CD4-positive, alpha-beta memory T cell (primary cell): ENCODE measurements at regions not wholly inside any gene's neighbourhood (a gene's known extent, or its start where the extent isn't known, plus 50 kb on each side); places are given as distances from the start of the nearest gene placed in this dataset.
A peak's percentile ranks its signal among the peaks of the same experiment; 100 is the strongest.
"Not testable (repeated sequence)": the region's sequence is repeated elsewhere in the genome, so short reads cannot be mapped to it uniquely, and the experiment has no call there.

Experiments used
- CTCF ChIA-PET: fragments of 350-600 bp; sonication (Branson Sonifier 250); formaldehyde crosslinking; loops from one replicate; lab custom pipeline; 2021; ENCODE audit warnings: inconsistent platforms; ENCODE audit not compliant: partially characterized antibody; lab: Charles Lee
- POLR2A ChIA-PET: fragments of 350-600 bp; sonication (Branson Sonifier 250); formaldehyde crosslinking; loops from one replicate; lab custom pipeline; 2021; ENCODE audit not compliant: partially characterized antibody; lab: Charles Lee
- DNase-seq, 5 donors: peaks; one replicate each; pipeline versions ENCODE4 v3.0.0 to v3.0.0-alpha.2; 2020 to 2022; ENCODE audit warnings: mixed read lengths in 1 of 5
- H3K27ac ChIP-seq: one replicate; pipeline ENCODE4 v1.7.0; 2013; ENCODE audit warnings: low read depth, low read length
- H3K27me3 ChIP-seq: 2 replicates; pipeline ENCODE4 v1.7.0; 2013; ENCODE audit warnings: mild to moderate bottlenecking, low read length, moderate library complexity; ENCODE audit not compliant: insufficient read depth
- H3K36me3 ChIP-seq: 2 replicates; pipeline ENCODE4 v1.7.0; 2013; ENCODE audit warnings: mild to moderate bottlenecking, low read length, moderate library complexity; ENCODE audit not compliant: insufficient read depth
- H3K4me1 ChIP-seq: 2 replicates; pipeline ENCODE4 v1.7.0; 2013; ENCODE audit warnings: mild to moderate bottlenecking, low read length, moderate library complexity; ENCODE audit not compliant: insufficient read depth
- H3K4me3 ChIP-seq, 2 donors: one replicate each; pipeline ENCODE4 v1.7.0; 2013; ENCODE audit warnings: low read length in 2 of 2, mild to moderate bottlenecking in 1 of 2
- H3K9me3 ChIP-seq, 2 donors: one replicate each; pipeline ENCODE4 v1.7.0; 2013; ENCODE audit warnings: low read length in 2 of 2, control low read depth in 1 of 2; ENCODE audit not compliant: control insufficient read depth in 1 of 2
- H3K27ac Mint-ChIP-seq, 7 donors: one replicate each; pipeline ENCODE4 v1.8.0; 2020 to 2021; ENCODE audit warnings: mixed read lengths in 7 of 7, mild to moderate bottlenecking in 6 of 7, inconsistent platforms in 3 of 7, moderate library complexity in 3 of 7
- H3K27me3 Mint-ChIP-seq, 2 donors: one replicate each; pipeline ENCODE4 v1.8.0; 2020 to 2021; ENCODE audit warnings: mixed read lengths in 2 of 2
- H3K36me3 Mint-ChIP-seq, 2 donors: one replicate each; pipeline ENCODE4 v1.8.0; 2020 to 2021; ENCODE audit warnings: mixed read lengths in 2 of 2, inconsistent platforms in 1 of 2, mild to moderate bottlenecking in 1 of 2
- H3K4me1 Mint-ChIP-seq, 4 donors: one replicate each; pipeline ENCODE4 v1.8.0; 2020 to 2021; ENCODE audit warnings: mixed read lengths in 4 of 4, mild to moderate bottlenecking in 1 of 4
- H3K4me3 Mint-ChIP-seq, 8 donors: one replicate each; pipeline ENCODE4 v1.8.0; 2020 to 2021; ENCODE audit warnings: mixed read lengths in 8 of 8, mild to moderate bottlenecking in 7 of 8, moderate library complexity in 6 of 8, inconsistent platforms in 3 of 8
- H3K9me3 Mint-ChIP-seq, 8 donors: one replicate each; pipeline ENCODE4 v1.8.0; 2020 to 2021; ENCODE audit warnings: mixed read lengths in 8 of 8, mild to moderate bottlenecking in 5 of 8, inconsistent platforms in 3 of 8, moderate library complexity in 1 of 8
- intact Hi-C: fragments of 100-400 bp; cut with micrococcal nuclease; formaldehyde crosslinking; loops from one replicate; pipeline ENCODE4 v1.15.1; 2023

DNA sequence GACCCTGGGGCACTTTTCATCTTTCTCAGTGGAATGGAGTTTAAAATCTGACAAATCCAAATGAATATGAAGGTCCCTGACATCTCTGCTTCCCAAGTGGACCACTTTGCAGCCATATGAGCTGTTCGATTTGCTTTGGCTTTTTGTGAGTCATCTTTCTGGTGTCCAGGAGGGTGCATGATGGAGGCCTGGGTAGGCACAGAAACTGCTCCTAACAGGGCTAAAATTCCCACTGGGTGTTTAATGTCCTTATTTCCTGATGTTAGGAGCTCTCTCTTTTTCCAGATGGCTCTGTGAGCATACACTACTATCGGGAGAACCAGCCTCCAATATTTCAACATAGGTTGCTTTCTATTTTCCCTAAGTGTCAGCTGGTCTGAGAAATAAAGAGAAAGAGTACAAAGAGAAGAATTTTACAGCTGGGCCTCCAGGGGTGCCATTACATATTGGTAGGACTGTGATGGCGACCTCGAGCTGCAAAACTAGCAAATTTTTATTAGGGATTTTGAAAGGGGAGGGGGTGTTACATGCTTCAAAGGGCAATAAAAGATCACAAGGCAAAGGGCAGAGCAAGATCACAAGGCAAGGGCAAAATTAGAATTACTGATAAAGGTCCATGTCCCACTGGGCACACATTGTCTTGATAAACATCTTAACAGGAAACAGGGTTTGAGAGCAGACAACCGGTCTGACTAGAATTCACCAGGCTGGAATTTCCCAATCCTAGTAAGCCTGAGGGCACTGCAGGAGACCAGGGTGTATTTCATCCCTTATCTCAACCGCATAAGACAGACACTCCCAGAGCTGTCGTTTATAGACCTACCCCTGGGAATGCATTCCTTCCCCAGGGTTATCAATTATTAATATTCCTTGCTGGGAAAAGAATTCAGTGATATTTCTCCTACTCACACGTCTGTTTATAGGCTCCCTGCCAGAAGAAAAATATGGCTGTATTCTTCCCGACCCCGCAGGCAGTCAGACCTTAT lies 236.7 kb upstream of the SGCD start:
- H3K36me3 ChIP-seq, H3K4me3 Mint-ChIP-seq, H3K27me3 ChIP-seq, H3K4me3 ChIP-seq, H3K9me3 ChIP-seq, H3K27me3 Mint-ChIP-seq, H3K27ac ChIP-seq, CTCF ChIA-PET, H3K4me1 ChIP-seq, H3K4me1 Mint-ChIP-seq, intact Hi-C loops, H3K36me3 Mint-ChIP-seq, DNase-seq, POLR2A ChIA-PET: not testable (repeated sequence)
- H3K9me3 Mint-ChIP-seq: peaks cover 0 to 38% (median 20%) of the 10 kb centered on the region in 8 donors
- peak overlapping the region in 1 of 7 donors; percentile 30 for H3K27ac Mint-ChIP-seq

DNA sequence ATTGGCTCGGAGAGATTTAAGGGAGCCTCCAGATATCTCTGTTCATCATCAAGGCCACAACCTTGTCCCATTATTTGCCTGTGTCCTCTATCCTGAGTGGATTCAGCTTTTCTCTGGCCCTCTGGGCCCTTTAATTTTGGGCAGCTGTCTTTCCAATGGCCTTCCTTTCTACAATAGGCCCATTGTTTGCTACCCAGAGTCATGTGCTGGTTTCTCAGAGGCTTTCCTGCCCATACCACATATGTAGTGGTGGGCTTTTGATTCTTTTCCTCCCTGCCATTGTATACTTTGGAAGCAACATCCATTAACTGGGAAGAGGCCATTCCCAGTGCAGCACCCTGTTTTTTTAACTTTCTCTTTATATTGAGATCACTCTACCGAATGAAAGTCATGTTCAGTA lies 233.9 kb upstream of the SGCD start:
- H3K4me1 ChIP-seq: no peaks in the 10 kb centered on the region
- H3K4me3 Mint-ChIP-seq: no peak overlapping the region
- H3K4me1 Mint-ChIP-seq: no peaks in the 10 kb centered on the region
- no peaks in the 10 kb centered on the region for H3K9me3 ChIP-seq
- H3K27ac ChIP-seq: no peak overlapping the region
- H3K27me3 Mint-ChIP-seq: peaks cover 1 to 2% of the 10 kb centered on the region in 2 donors
- CTCF ChIA-PET: no interaction called here
- intact Hi-C loops: no loop called here
- no peaks in the 10 kb centered on the region for H3K27me3 ChIP-seq
- H3K36me3 Mint-ChIP-seq: no peaks in the 10 kb centered on the region
- DNase-seq: no peak
- no peaks in the 10 kb centered on the region for H3K36me3 ChIP-seq
- peaks cover 0 to 36% (median 16%) of the 10 kb centered on the region in 8 donors for H3K9me3 Mint-ChIP-seq
- H3K27ac Mint-ChIP-seq: no peak overlapping the region
- POLR2A ChIA-PET: no interaction called here
- H3K4me3 ChIP-seq: no peak overlapping the region

DNA sequence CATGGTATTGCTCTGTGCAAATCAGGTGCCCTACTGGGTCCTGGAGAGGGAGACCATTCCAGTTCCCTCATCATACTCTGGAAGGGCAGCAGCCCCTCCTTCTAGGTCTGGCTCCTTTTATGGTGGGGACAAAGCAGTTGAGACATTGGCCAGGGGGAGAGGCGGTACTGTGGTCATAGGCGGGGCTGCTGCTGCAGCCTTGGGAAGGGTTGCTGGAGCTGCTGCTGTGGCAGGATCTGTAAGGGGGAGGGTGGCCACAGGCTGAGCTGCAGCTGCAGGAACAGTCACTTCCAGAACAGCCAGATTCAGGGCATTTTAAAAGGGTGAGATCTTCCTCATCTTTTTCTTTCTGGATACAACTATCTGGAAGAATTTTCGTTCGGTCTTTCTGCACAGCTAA lies 233.0 kb upstream of the SGCD start:
- POLR2A ChIA-PET: no interaction called here
- peaks cover 1 to 2% of the 10 kb centered on the region in 2 donors for H3K27me3 Mint-ChIP-seq
- CTCF ChIA-PET: no interaction called here
- DNase-seq: no peak
- H3K4me1 Mint-ChIP-seq: no peaks in the 10 kb centered on the region
- H3K27ac ChIP-seq: no peak overlapping the region
- H3K27ac Mint-ChIP-seq: no peak overlapping the region
- H3K9me3 Mint-ChIP-seq: peaks cover 0 to 30% (median 16%) of the 10 kb centered on the region in 8 donors
- no peaks in the 10 kb centered on the region for H3K27me3 ChIP-seq
- H3K36me3 ChIP-seq: no peaks in the 10 kb centered on the region
- H3K4me3 Mint-ChIP-seq: no peak overlapping the region
- no peaks in the 10 kb centered on the region for H3K9me3 ChIP-seq
- H3K4me3 ChIP-seq: no peak overlapping the region
- intact Hi-C loops: no loop called here
- H3K36me3 Mint-ChIP-seq: no peaks in the 10 kb centered on the region
- H3K4me1 ChIP-seq: no peaks in the 10 kb centered on the region

DNA sequence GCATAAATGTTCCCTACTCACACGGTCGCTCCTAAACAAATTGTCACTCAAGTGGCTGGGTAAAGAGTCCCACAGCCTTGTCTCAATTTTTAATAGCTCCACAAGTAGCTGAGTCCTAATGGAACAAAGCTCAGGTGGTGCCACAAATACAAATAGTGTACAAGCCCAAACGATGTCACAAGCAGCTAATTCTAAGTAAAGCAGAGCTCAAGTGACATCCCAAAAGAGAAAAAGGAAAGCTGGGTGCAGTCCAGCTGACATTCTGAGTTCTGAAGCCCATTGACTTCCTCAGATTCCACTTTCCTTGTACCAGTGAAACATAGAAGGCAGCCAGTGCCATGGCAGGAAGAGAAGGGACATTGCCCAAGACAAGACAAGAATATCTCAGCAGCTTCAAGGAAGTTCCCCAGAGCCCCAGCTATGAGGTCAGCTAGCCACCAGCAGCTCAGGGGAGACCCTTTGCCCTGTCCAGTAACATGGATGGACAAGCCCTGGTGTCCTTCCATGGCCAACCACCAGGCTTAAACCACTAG lies 231.2 kb upstream of the SGCD start:
- no peaks in the 10 kb centered on the region for H3K27me3 ChIP-seq
- Mint-ChIP-seq H3K27ac (no peak overlapping the region), H3K4me3 (no peak overlapping the region), H3K27me3 (peaks cover 2 to 3% of the 10 kb centered on the region in 2 donors), H3K36me3 (no peaks in the 10 kb centered on the region), H3K9me3 (peaks cover 0 to 12% (median 3%) of the 10 kb centered on the region in 8 donors), H3K4me1 (no peaks in the 10 kb centered on the region)
- POLR2A ChIA-PET: no interaction called here
- no peaks in the 10 kb centered on the region for H3K4me1 ChIP-seq
- no peaks in the 10 kb centered on the region for H3K9me3 ChIP-seq
- no peak overlapping the region for H3K27ac ChIP-seq
- intact Hi-C loops: no loop called here
- no peaks in the 10 kb centered on the region for H3K36me3 ChIP-seq
- DNase-seq: no peak
- no peak overlapping the region for H3K4me3 ChIP-seq
- CTCF ChIA-PET: no interaction called here

DNA sequence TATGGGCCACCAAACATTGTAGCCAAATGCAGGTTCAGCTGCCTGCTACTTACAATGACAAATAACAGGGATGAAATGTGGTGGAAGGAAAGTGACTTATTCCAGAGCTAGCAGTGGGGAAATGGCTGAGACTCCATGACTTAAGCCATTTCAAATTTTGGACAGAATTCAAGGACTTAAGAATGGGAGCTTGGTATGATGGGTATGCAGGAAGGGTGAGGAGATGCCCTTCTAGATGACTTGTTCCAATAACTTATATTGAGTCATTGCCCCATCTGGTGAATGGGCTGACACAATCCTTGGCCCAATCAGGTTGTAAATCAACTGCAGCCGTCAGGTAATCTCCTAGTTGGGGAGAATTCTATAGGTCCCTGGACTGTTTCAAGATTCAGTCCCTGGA lies 230.7 kb upstream of the SGCD start:
- Mint-ChIP-seq H3K36me3 (no peaks in the 10 kb centered on the region), H3K9me3 (peaks cover 0 to 10% (median 1%) of the 10 kb centered on the region in 8 donors), H3K4me1 (no peaks in the 10 kb centered on the region), H3K27ac (no peak overlapping the region), H3K27me3 (peaks cover 2 to 3% of the 10 kb centered on the region in 2 donors), H3K4me3 (no peak overlapping the region)
- ChIA-PET POLR2A (no interaction called here), CTCF (no interaction called here)
- no peaks in the 10 kb centered on the region for H3K36me3 ChIP-seq
- H3K4me3 ChIP-seq: no peak overlapping the region
- no peak for DNase-seq
- no peak overlapping the region for H3K27ac ChIP-seq
- intact Hi-C loops: no loop called here
- H3K4me1 ChIP-seq: no peaks in the 10 kb centered on the region
- H3K9me3 ChIP-seq: no peaks in the 10 kb centered on the region
- H3K27me3 ChIP-seq: no peaks in the 10 kb centered on the region

DNA sequence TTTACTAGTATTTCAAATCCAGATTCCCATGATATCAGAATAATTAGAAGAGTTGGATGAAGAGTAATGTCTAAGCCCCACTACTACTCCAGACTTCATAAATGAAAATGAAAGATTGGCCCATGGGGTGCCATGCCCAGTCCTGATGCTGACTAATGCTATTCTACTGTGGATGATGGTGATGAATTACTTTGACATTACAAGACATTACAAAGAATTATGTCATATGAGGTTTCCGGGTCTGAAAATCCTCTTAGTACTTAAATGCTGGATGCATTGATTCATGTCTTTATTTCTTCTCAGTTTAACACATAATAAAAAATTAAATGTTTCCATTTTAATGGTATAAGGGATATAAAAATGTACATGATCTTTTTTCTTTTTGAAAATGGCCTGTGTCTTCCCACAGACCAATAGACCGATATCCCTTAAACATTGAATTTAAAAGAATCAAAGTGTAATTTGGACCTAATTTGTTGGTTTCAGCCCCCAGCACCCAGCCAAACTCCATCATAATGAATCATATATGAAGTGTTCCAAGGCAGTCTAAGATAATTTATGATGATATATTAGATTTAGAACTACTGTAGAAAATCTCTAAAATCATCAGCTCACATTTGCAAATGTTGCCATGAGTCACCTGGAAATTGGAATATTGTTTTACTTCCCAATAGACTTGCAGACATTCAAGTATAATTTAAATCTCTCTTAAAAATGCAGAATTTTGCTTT lies 223.6 kb upstream of the SGCD start:
- H3K4me3 Mint-ChIP-seq: no peak overlapping the region
- ChIA-PET POLR2A (no interaction called here), CTCF (no interaction called here)
- H3K9me3 Mint-ChIP-seq: no peaks in the 10 kb centered on the region
- Histone ChIP-seq H3K4me1 (no peaks in the 10 kb centered on the region), H3K9me3 (no peaks in the 10 kb centered on the region), H3K36me3 (no peaks in the 10 kb centered on the region), H3K27ac (no peak overlapping the region), H3K27me3 (no peaks in the 10 kb centered on the region), H3K4me3 (no peak overlapping the region)
- peaks cover 2% of the 10 kb centered on the region in 2 donors for H3K27me3 Mint-ChIP-seq
- DNase-seq: no peak
- no peaks in the 10 kb centered on the region for H3K4me1 Mint-ChIP-seq
- no peak overlapping the region for H3K27ac Mint-ChIP-seq
- intact Hi-C loops: no loop called here
- H3K36me3 Mint-ChIP-seq: no peaks in the 10 kb centered on the region

GRCh38 chr5:156109317-156110023 lies 217.5 kb upstream of the SGCD start:
- Histone ChIP-seq H3K4me1 (no peaks in the 10 kb centered on the region), H3K27me3 (no peaks in the 10 kb centered on the region), H3K4me3 (no peak overlapping the region), H3K9me3 (no peaks in the 10 kb centered on the region), H3K36me3 (no peaks in the 10 kb centered on the region), H3K27ac (no peak overlapping the region)
- no peaks in the 10 kb centered on the region for H3K4me1 Mint-ChIP-seq
- intact Hi-C loops: no loop called here
- H3K4me3 Mint-ChIP-seq: no peak overlapping the region
- H3K27me3 Mint-ChIP-seq: peaks cover 1 to 2% of the 10 kb centered on the region in 2 donors
- no peaks in the 10 kb centered on the region for H3K36me3 Mint-ChIP-seq
- H3K27ac Mint-ChIP-seq: no peak overlapping the region
- ChIA-PET CTCF (no interaction called here), POLR2A (no interaction called here)
- DNase-seq: no peak
- H3K9me3 Mint-ChIP-seq: peaks cover 0 to 2% (median 0%) of the 10 kb centered on the region in 8 donors
